ENCODE measurements at regions not wholly inside any gene's neighbourhood (a gene's known extent, or its start where the extent isn't known, plus 50 kb on each side); places are given as distances from the start of the nearest gene placed in this dataset.

GRCh38 chr7:17710312-17710711, 230.0 kb downstream of the SNX13 start:
- Histone ChIP-seq H3K27ac (ENCODE audit: low read depth, low read length) (no peak overlapping the region), H4K20me1 (ENCODE audit: insufficient read depth) (no peaks in the 10 kb centered on the region), H3K9me3 (ENCODE audit: control insufficient read depth in 1 of 2, insufficient read depth in 1 of 2, low read depth in 1 of 2, low read length in 2 of 2) (no peaks in the 10 kb centered on the region), H3K4me2 (ENCODE audit: low read length) (no peak overlapping the region), H3K4me3 (replicated peaks in 1 of 2; ENCODE audit: low read depth in 1 of 2, low read length in 2 of 2) (no peak overlapping the region), H3K79me2 (ENCODE audit: insufficient read depth, low read length) (no peaks in the 10 kb centered on the region), H3K27me3 (ENCODE audit: insufficient read depth, low read length) (no peaks in the 10 kb centered on the region), H3K9me2 (ENCODE audit: insufficient read depth) (no peaks in the 10 kb centered on the region), H3K9ac (ENCODE audit: low read length) (no peak overlapping the region), H3K4me1 (ENCODE audit: control insufficient read depth in 1 of 2, insufficient read depth in 2 of 2, low read length in 2 of 2) (no peaks in the 10 kb centered on the region), H2AFZ (ENCODE audit: low read depth, low read length, poor library complexity, severe bottlenecking) (no peak overlapping the region), H3K36me3 (ENCODE audit: control insufficient read depth in 1 of 2, insufficient read depth in 2 of 2, low read length in 2 of 2) (no peaks in the 10 kb centered on the region)
- no peak for ATAC-seq
- no peak for DNase-seq (ENCODE audit: low read depth, low spot score)
- BruUV-seq (replicated peaks): no TSS peak
- ChIA-PET RAD21 (ENCODE audit: low non-redundant PET in 1 of 2, low total read pairs in 2 of 2, uncharacterized antibody in 2 of 2, unreplicated experiment in 2 of 2) (no interaction called here), CTCF (interaction anchor here (1.0 kb wide), 1 partner anchor 642 kb away, joined by 3 read pairs; no protein-coding TSS in a partner anchor), POLR2A (no interaction called here)
- intact Hi-C loops (cut with micrococcal nuclease): no loop called here
- TF ChIP-seq CBX3 (IDR thresholded peaks at IDR 0.05; ENCODE audit: low read depth) (no peak), RAD21 (IDR thresholded peaks at IDR 0.05; ENCODE audit: low read depth) (no peak), ZFX (IDR thresholded peaks at IDR 0.05) (no peak), EGR1 (IDR thresholded peaks at IDR 0.05; ENCODE audit: low read depth) (no peak), MAX (IDR thresholded peaks at IDR 0.05) (no peak), SP1 (IDR thresholded peaks at IDR 0.05; ENCODE audit: low read depth) (no peak), EZH2 (IDR thresholded peaks at IDR 0.05) (no peak), YY1 (IDR thresholded peaks at IDR 0.05; ENCODE audit: extremely low read depth, insufficient replicate concordance, low read depth, low read length) (no peak), CEBPB (IDR thresholded peaks at IDR 0.05; ENCODE audit: low read depth) (no peak), SIN3A (IDR thresholded peaks at IDR 0.05; ENCODE audit: low read depth) (no peak)
- TF ChIP-seq, protein P1, sequence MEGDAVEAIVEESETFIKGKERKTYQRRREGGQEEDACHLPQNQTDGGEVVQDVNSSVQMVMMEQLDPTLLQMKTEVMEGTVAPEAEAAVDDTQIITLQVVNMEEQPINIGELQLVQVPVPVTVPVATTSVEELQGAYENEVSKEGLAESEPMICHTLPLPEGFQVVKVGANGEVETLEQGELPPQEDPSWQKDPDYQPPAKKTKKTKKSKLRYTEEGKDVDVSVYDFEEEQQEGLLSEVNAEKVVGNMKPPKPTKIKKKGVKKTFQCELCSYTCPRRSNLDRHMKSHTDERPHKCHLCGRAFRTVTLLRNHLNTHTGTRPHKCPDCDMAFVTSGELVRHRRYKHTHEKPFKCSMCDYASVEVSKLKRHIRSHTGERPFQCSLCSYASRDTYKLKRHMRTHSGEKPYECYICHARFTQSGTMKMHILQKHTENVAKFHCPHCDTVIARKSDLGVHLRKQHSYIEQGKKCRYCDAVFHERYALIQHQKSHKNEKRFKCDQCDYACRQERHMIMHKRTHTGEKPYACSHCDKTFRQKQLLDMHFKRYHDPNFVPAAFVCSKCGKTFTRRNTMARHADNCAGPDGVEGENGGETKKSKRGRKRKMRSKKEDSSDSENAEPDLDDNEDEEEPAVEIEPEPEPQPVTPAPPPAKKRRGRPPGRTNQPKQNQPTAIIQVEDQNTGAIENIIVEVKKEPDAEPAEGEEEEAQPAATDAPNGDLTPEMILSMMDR (IDR thresholded peaks at IDR 0.05 in 2 of 3, conservative IDR thresholded peaks at IDR 0.05 in 1 of 3; ENCODE audit: borderline replicate concordance in 1 of 3, insufficient read depth in 1 of 3, low read depth in 2 of 3, low read length in 2 of 3): no peak
